GM12875 (cell line): ENCODE measurements at regions not wholly inside any gene's neighbourhood (a gene's known extent, or its start where the extent isn't known, plus 50 kb on each side); places are given as distances from the start of the nearest gene placed in this dataset.

ENCODE experiments used
- H3K4me3 ChIP-seq: one replicate; pipeline ENCODE4 v1.5.1; 2011; ENCODE audit warnings: low read depth, low read length, control low read depth
- TF ChIP-seq, protein P1 (sequence below): IDR thresholded peaks from 2 replicates; pipeline ENCODE4 v1.5.1; 2011; ENCODE audit warnings: low read depth, mild to moderate bottlenecking, control low read depth, inconsistent platforms, low read length, moderate library complexity, borderline replicate concordance; ENCODE audit not compliant: insufficient read depth

GRCh38 chr14:53567236-53567780, 389.3 kb downstream of the BMP4 start:
- TF ChIP-seq, protein P1, sequence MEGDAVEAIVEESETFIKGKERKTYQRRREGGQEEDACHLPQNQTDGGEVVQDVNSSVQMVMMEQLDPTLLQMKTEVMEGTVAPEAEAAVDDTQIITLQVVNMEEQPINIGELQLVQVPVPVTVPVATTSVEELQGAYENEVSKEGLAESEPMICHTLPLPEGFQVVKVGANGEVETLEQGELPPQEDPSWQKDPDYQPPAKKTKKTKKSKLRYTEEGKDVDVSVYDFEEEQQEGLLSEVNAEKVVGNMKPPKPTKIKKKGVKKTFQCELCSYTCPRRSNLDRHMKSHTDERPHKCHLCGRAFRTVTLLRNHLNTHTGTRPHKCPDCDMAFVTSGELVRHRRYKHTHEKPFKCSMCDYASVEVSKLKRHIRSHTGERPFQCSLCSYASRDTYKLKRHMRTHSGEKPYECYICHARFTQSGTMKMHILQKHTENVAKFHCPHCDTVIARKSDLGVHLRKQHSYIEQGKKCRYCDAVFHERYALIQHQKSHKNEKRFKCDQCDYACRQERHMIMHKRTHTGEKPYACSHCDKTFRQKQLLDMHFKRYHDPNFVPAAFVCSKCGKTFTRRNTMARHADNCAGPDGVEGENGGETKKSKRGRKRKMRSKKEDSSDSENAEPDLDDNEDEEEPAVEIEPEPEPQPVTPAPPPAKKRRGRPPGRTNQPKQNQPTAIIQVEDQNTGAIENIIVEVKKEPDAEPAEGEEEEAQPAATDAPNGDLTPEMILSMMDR: no peak

DNA sequence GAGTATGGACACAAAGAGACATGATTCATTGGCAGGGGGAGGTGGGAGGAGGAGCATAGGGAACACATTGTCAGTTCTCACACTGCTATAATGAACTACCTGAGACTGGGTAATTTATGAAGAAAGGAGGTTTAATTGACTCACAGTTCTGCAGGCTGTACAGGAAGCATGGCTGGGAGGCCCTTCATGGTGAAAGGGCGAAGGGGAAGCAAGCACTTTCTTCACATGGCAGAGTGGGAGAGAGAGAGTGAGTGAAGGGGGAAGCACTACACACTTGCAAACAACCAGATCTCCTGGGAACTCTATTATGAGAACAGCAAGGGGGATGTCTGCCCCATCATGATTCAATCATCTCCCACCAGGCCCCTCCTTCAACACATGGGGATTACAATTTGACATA, 391.8 kb downstream of the BMP4 start:
- no peak overlapping the region for H3K4me3 ChIP-seq
- TF ChIP-seq, protein P1: no peak

More at GRCh38 chr14:53567236-53567780, 389.3 kb downstream of the BMP4 start:
- no peak overlapping the region for H3K4me3 ChIP-seq

GRCh38 chr14:53563628-53564027, 393.0 kb downstream of the BMP4 start:
- TF ChIP-seq, protein P1: no peak
- H3K4me3 ChIP-seq: no peak overlapping the region

DNA sequence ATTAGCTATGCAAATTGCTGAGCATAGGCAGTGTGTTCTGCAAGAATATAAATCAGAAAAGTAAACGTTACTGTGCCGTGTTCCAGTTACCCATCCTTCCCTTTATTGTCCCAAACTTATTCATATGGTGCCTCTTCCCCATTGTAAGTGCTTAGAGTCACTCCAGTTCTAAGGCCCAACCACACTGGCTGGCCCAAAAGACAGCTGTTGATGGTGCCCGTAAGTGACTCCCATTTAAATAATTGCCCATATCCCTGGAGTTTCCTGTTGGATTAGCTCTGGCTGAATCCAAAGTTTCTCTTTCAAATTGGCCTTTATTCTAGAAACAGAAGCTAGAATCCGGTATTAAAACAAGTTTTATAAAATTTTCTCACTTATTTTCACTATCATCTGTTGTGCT, 400.1 kb upstream of the DDHD1 start:
- TF ChIP-seq, protein P1: no peak
- H3K4me3 ChIP-seq: no peak overlapping the region

DNA sequence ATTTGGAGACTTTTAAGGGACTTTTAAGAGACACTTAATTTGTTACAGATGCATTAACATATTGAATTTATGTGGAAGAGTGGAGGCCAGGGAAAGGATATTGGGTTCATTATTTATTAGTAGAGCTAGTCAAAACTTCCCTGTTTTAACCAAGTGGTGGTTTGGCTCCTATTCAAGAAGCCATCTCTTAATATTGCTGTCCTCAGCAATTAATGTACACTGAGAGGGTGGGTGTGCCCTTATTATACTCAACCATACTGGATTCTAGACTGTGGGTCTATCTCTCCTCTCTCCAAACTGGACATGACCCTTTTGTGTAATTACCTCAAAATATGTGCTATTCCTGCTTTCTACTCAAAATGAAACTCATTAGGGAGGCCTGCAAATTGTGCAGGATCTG, 398.7 kb upstream of the DDHD1 start:
- TF ChIP-seq, protein P1: no peak

GRCh38 chr14:53550776-53551175, 397.7 kb upstream of the DDHD1 start:
- TF ChIP-seq, protein P1: no peak
- no peak overlapping the region for H3K4me3 ChIP-seq

More for the DNA sequence above, 398.7 kb upstream of the DDHD1 start:
- H3K4me3 ChIP-seq: no peak overlapping the region

DNA sequence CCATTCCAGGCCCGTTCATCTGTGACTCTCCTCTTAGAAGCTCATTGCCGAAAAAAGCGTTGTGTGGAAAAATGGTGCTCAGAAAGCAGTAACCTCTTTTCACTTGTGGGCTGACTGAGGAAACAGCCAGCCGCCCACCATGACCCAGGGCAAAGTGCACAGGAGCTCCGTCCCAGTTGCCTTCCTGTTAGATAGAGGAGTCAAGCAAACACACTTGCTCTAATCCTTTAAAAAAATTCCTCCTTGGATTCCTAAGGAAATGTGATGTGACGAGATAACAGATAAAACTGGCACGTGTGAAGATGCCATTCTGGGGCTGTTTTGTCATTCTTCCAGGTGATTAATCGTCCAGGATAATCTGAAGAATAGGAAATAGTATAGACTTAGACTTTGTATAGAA, 396.8 kb upstream of the DDHD1 start:
- no peak overlapping the region for H3K4me3 ChIP-seq
- TF ChIP-seq, protein P1: no peak
